ENCODE measurements at regions not wholly inside any gene's neighbourhood (a gene's known extent, or its start where the extent isn't known, plus 50 kb on each side); places are given as distances from the start of the nearest gene placed in this dataset.

- DNase-seq: no peak
Measured at GRCh38 chr1:5012249-5012648, 357.8 kb downstream of the AJAP1 start.

DNA sequence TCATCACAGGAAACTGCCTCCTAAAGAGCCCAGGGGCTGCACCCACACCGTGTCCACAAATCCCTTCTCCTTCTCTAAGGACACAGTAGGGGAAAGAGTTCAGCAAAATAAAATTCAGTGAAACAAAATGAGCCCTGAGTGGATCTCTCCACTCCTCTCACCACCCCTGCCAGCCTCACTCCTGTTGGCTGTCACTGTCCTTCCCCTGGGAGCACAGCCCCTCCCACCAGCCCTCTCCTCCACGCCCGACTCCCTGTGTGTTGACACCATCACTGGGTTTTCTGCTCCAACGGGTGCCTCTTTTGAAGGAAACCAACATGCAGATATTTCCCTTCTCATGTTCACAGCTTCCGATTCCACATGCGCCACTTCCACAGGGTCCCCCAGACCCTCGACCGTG, 356.2 kb downstream of the AJAP1 start:
- no peak for DNase-seq

- no peak for DNase-seq
Measured at GRCh38 chr1:5010236-5010635, 355.8 kb downstream of the AJAP1 start.

- no peak for DNase-seq
Measured at GRCh38 chr1:5009376-5010065, 355.1 kb downstream of the AJAP1 start.

DNA sequence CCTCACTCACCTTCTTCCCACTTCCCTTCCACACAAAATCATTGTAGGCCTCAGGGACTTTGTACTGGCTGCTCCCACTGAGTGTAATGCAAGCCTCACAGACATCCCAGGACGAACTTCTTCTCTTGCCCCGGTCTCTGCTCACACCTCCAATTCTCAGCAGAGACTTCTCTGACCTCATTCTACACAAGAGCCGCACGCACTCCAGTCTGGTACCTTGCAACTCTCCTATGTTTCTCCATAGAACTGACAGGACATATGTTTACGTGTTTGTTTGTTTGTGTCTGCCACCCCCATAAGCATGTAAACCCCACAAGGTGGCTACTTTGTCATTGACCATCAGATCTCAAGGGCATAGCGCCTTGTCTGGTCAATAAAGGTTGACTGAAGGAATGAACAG, 350.8 kb downstream of the AJAP1 start:
- no peak for DNase-seq

DNA sequence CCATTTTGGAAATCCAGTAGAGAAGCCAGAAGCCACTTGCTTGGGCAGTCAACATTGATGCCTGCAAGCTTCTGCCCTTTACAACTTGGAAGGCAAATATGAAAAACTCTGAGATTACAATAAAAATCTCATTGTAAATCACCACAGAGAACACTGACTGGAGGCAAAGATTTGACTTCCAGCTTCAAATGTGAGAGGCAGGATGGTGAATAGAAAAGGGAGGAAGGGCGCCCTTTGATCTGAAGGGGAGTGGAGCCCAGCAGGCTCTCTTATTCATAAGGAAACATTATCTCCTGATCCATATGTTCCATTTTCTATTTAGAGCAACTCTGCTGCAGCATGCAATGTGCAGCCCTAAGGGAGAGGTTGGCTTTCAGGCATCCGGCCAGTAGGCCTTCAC, 348.3 kb downstream of the AJAP1 start:
- DNase-seq: no peak

GRCh38 chr1:5001466-5001865, 347.1 kb downstream of the AJAP1 start:
- DNase-seq: no peak

DNA sequence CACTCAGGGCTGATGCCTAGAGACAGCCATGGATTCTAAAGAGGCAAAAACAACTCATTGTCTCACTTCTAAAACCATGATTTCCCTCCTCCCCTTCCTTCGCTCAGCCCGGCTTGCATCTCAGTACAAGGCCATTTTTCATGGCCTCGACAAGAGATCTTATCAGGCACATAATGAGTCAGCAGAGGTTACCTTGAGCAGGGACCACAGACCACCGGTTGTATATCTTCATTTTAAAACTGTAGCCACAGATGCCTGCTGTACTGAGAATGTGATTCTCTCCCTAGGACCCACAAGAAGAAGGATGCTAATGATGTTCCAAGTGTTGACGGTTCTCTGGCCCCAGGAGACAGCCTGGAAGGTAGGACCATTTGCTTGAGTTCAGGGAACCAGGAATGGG, 331.9 kb downstream of the AJAP1 start:
- DNase-seq: no peak

DNA sequence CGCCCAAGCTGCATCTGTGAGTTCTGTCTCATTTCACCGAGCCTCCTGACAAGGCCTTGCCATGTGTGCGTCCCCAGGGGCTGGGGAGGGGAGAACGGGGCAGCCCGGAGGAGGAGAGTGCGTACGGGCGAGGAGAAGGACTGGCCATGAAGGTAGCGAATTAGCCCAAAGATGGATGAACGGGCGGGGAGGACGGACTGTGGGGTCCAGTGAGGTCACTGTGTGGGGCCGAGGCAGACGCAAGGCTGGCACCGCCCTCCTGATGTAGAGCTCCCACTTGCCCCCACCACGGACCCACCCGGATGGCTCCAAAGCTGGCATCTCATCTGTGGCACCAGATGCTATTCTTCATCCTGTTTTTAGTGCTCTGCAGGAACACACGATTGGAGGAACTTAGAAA, 330.4 kb downstream of the AJAP1 start:
- DNase-seq: no peak

DNA sequence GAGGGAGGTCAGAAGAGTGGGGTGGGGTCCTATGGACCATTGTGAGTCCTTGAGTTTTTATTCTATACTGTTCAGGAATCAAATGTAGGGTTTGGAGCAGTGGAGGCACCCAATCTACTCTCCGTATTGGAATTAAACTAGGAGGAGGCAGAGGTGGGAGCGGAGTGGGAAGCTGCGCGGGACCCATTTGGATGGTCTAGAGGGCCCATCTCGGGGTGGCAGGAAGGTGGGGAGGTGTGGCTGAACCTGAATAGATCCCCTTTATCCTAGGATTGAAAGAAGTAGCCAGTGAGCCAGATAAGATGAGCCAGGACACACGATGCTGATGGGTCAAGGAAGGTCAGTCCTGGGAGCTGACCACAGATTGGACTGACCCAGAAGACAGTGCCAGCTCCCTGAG, 325.8 kb downstream of the AJAP1 start:
- no peak for DNase-seq

DNA sequence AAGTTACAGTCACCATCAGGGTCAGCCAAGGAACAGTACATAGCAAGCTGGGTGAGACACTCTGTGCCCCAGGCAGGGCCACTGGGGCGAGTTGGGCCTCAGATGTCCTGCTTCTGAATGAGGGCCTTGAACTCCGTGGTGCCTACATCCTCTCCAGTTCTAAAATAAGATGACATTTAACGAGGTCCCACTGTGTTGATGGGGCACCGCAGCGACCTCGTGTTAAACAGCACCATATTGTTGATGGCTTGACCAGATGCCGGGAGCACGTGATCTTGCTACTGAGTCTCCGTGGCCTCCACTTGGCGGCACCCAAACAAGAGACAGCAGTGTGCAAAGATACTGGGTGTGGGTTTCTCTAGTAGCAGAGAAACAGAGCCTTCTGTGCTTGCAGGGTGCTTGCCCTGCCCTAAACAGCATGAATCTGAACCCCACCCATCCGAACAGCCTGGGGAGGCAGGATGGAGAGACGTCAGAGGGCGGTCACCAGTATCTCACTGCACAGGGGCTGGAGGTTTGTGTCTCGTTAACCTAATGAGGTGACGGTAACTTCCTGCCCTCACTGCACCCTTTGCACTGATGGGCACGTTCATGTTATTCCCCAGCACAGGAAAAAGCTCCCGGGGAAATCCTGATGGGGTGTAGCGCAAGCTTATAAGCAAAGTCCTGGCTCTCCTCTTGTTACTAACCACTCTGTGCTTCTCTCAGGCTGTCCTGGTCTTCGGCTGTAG, 324.4 kb downstream of the AJAP1 start:
- no peak for DNase-seq

GRCh38 chr1:4977701-4978100, 323.3 kb downstream of the AJAP1 start:
- no peak for DNase-seq

- DNase-seq: no peak
Measured at GRCh38 chr1:4976859-4977440, 322.5 kb downstream of the AJAP1 start.

DNA sequence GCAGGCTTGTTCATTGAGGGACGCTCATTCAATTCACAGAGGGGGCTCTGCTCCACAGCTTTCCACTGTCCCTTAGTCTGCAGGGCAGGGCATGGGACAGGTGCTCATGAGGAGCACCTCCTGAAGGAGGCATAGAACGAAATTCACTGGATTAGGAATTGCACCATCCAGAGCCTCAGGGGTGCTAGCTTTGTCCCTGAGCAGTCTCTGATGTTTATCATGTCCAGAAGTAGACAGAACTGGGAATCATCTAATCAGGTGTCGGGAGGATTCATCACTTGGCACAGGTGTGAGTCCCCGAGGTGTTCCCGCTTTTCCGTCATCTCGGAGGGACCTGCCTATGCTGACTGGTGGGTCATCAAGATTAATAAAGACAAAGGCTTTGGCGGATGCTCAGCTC, 321.4 kb downstream of the AJAP1 start:
- no peak for DNase-seq

GRCh38 chr1:4974981-4975685, 320.7 kb downstream of the AJAP1 start:
- no peak for DNase-seq

- no peak for DNase-seq
Measured at GRCh38 chr1:4973341-4973740, 318.9 kb downstream of the AJAP1 start.

DNA sequence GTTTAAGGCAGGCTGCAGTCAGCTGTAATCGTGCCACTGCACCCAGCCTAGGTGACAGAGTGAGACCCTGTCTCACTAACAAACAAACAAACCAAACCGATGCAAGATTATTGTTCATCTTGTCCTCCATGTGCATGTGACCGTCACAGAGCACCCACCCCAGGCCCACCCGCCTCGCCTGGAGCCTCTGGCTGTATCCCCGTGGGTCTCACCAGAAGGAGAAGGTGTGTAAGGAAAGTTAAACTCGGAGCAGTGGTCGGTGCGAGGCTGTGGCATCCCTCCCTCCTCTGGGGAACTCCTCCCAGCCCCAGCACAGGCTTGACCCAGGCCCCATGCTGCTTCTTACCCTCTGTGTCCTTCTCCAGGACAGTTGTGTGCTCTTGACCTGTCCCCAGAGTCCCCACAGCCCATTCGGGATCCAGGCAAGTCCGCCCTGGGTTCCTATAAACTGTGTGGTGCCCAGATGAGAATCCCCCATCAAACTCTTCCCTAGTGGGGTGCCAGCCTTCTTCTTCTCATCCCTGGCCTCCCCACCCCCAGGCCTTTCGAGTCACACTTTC, 318.4 kb downstream of the AJAP1 start:
- no peak for DNase-seq

DNA sequence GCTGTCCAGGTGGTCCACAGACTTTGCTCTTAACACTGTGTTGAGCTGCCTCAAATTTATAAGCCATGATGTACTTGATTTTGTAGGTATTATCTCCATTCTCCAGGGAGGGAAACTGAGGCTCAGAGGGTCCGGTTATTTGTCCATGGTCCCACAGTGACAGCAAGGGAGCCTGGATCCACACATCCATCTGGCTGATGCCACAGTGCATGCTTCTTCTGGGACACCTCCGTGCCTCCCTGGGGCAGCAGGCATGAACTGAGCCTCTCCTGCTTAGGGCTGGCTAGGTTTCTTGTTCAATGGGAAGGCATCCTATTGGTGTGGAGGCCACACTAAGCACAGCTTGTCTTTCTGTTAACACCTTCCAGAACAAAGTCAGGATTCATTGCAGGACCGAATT, 317.3 kb downstream of the AJAP1 start:
- no peak for DNase-seq

DNA sequence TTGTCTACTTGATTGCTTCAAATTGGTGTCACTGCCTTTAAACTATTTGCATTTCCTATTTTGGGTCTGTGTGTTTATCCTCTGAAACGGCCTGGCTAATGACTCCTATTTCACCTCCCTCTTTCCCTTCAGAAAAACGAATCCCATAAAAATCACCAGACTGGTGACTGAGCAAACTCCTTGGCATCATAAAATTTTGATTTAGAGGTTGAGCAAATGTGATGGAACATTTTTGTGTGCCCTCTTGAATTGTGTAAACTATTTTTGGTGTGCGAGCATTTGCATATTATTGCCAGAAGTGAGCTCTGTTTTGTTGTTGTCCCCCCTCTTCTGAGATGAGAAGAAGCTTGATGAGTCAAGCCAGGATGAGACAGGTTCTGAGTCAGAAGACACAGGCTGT, 316.1 kb downstream of the AJAP1 start:
- no peak for DNase-seq

DNA sequence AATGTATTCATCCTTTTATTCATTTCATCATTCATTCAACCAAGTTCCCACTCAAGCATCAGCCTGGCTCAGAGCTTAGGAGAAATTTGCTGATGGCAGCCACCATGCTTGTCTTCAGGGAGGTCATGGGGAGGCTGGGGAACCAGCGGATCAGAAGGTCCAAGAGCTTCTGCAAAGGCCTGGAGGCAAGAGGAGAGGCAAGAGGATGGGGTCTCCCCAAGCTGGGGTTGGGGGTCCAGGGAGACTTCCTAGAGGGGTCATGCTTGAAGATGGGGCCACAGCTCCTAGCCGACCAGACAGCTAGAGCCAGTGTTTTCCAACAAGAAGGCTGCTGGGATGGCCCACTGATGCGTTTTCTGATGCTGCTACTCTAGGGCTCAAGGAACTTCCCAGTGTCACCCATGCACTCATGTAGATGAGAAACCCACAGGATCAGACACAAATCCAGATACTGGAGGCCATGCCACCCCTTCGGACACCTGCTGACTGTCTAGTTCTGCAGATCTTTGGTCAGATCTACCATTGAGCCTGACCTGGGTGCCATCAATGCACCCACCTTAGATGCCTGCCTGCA, 315.2 kb downstream of the AJAP1 start:
- no peak for DNase-seq

DNA sequence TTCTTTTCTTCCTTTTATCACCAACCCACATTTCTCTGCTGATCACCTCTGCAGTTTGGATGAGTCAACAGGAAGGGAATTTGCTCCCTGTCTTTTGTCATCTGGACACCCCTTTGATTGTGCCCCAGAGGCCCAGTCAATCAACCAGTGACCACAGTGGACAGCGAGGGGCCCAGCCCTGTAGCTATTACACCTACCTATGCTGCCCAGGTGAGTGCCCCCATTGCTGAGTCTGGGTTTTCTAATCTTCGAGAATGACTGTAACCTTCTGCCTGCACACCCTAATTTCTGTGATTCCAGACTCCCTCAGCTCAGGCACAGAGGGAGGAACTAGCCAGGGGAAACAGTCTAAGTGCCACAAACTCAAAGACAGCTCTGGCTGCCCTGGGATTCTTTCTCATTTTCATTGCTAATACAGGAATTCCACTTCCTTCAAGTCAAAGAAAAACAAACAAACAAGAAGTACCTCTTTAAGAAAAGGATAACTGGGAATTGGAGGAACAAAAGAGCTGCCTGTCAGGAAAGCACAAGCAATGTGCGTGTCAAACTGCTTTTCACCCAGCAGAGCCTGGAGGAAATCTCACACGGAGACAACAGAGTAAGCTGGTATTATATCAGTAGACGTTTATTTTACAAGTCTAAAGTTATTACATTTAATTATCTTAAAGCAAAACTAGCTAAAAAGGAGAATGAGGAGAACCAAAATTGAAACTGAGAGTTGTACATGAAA, 311.1 kb downstream of the AJAP1 start:
- no peak for DNase-seq

DNA sequence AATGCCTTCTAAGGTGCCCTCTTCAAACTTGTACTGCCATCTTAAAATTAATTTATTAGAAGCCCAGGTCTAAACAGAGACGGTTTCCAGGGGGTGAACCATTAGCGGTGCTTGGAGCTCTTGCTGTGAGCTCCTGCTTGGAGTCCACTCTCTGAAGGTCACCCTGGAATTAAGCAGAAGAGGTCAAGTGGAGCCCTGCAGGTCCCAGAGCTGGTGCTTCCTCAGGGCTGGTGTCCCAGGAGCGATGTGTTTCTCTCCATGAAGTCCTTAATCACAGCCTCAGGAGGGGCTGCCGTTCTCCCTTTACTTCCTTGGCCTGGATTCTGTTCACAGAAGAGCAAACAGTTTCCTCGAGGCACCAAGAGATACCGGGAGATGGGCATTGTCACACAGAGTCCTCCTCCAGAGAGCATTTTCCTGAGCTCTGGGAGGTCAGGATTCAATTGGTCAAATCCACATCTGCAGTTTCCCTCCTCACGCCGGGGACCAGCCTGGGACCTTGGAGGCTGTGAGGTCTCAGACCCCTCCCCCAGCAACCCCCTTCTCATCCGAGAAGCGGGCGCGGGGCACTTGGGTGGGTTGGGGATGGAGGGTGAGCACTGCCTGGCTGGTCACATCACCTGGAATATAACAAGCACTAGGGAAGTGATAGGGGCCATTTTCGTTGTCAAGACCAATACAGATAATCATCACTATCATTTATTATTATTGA, 310.4 kb downstream of the AJAP1 start:
- DNase-seq: no peak

All from Kasumi-1 (cell line).